ENCODE measurements at regions not wholly inside any gene's neighbourhood (a gene's known extent, or its start where the extent isn't known, plus 50 kb on each side); places are given as distances from the start of the nearest gene placed in this dataset.

DNA sequence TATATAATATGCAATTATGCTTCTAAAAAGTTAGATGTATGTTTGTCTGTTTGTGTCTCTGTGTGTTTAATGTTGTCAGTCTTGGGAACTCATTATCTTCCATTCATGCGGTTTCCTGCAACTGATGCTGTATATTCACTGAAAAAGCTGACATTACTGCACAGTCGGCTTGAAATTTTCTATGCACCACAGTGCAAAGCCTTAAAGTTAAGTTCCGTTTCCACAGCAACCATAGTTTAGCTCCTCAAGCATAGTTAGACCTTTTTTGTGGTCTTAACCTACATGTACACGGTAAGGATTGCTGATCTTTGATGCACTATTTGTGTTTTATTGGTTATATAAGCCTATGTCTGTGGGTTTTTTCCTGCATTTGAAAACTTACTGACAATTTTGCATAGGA, 309.4 kb downstream of the KCNC2 start:
- intact Hi-C loops (cut with DNase I; ENCODE audit: low total_unique reads), result no loop called here
- Histone ChIP-seq H3K9me3 (no peaks in the 10 kb centered on the region), H3K36me3 (ENCODE audit: low read depth, missing control alignments) (no peaks in the 10 kb centered on the region), H3K4me3 (no peak overlapping the region), H3K4me1 (no peaks in the 10 kb centered on the region), H3K27me3 (no peaks in the 10 kb centered on the region), H3K27ac (no peak overlapping the region)
- DNase-seq, result no peak
- 82 to 84% methylated on average over 4 of the region's 4 CpGs for WGBS, 2 donors
- TF ChIP-seq, protein P1, sequence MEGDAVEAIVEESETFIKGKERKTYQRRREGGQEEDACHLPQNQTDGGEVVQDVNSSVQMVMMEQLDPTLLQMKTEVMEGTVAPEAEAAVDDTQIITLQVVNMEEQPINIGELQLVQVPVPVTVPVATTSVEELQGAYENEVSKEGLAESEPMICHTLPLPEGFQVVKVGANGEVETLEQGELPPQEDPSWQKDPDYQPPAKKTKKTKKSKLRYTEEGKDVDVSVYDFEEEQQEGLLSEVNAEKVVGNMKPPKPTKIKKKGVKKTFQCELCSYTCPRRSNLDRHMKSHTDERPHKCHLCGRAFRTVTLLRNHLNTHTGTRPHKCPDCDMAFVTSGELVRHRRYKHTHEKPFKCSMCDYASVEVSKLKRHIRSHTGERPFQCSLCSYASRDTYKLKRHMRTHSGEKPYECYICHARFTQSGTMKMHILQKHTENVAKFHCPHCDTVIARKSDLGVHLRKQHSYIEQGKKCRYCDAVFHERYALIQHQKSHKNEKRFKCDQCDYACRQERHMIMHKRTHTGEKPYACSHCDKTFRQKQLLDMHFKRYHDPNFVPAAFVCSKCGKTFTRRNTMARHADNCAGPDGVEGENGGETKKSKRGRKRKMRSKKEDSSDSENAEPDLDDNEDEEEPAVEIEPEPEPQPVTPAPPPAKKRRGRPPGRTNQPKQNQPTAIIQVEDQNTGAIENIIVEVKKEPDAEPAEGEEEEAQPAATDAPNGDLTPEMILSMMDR (IDR thresholded peaks at IDR 0.05), result no peak
- no peak for TF ChIP-seq POLR2A (IDR thresholded peaks at IDR 0.05)

DNA sequence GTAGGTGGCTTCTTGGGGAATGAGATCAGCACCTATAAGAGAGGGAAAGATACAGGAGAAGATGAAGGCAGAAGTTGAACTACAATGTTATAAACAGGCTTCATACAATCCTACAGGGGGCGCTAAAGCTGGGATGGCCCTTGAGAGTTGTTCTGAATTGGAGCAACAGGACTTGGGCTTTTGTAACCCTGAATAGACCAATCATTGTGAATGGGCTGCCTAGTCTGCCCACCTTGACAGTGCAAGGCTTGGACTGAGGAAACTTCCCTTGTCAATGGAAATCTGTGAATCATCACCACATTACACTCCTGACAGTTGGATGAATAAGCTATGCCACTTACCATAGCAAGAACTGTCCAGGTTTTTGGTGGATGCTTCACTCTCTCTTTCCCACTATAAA, 306.1 kb downstream of the KCNC2 start:
- intact Hi-C loops (cut with DNase I; ENCODE audit: low total_unique reads), result no loop called here
- H3K27me3 ChIP-seq, result no peaks in the 10 kb centered on the region

DNA sequence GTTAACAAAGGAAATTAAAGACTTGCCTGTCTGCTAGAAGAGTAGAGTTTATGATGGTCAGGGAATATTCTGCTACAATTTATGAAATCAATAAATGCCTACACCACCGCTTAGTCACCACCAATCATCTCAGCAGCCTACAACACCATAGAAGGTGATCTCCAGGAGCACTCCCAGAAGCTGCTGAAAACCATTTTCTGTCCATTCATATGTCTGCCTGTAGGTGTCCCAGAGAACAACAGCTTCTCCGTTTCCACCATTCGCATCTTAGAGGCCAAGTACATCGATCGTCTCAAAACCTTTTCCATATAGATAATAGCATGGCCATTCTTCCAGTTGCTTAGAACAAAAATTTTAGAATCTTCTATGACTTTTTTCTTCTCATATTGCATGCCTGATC, 303.4 kb downstream of the KCNC2 start:
- WGBS, 2 donors, result 78 to 82% methylated on average over 5 of the region's 5 CpGs

More for the DNA sequence above, 306.1 kb downstream of the KCNC2 start:
- TF ChIP-seq POLR2A (IDR thresholded peaks at IDR 0.05), result no peak
- TF ChIP-seq, protein P1 (IDR thresholded peaks at IDR 0.05), result peak in 1 of 3 experiments; percentile 25
- no peaks in the 10 kb centered on the region for H3K9me3 ChIP-seq
- no peak overlapping the region for H3K27ac ChIP-seq
- WGBS, 2 donors, result 0 to 24% methylated on average over 1 of the region's 1 CpG
- DNase-seq, result no peak
- H3K4me1 ChIP-seq, result no peaks in the 10 kb centered on the region
- no peak overlapping the region for H3K4me3 ChIP-seq
- H3K36me3 ChIP-seq (ENCODE audit: low read depth, missing control alignments), result no peaks in the 10 kb centered on the region

DNA sequence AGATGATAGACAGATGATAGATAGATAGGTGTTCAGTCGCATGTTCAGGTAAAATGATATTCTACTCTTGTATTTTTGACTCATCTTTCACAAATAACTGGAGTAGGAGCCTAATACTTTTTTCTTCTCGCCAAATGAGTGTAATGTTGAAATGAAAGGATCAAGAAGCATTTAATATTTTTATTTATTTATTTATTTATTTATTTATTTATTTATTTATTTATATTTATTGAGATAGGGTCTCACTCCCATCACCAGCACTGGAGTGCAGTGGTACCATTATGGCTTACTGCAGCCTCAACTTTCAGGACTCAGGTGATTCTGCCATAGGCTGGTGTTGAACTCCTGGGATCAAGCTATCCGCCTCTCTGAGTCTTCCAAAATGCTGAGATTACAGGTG, 298.8 kb downstream of the KCNC2 start:
- WGBS, 2 donors, result 91 to 97% methylated on average over 3 of the region's 3 CpGs
- TF ChIP-seq POLR2A (IDR thresholded peaks at IDR 0.05), result no peak
- TF ChIP-seq, protein P1 (IDR thresholded peaks at IDR 0.05), result no peak

More for the DNA sequence above, 303.4 kb downstream of the KCNC2 start:
- TF ChIP-seq, protein P1 (IDR thresholded peaks at IDR 0.05), result no peak
- no peak for TF ChIP-seq POLR2A (IDR thresholded peaks at IDR 0.05)
- Histone ChIP-seq H3K4me3 (no peak overlapping the region), H3K27ac (no peak overlapping the region), H3K9me3 (no peaks in the 10 kb centered on the region), H3K36me3 (ENCODE audit: low read depth, missing control alignments) (no peaks in the 10 kb centered on the region), H3K27me3 (no peaks in the 10 kb centered on the region), H3K4me1 (no peaks in the 10 kb centered on the region)
- intact Hi-C loops (cut with DNase I; ENCODE audit: low total_unique reads), result no loop called here
- DNase-seq, result no peak

DNA sequence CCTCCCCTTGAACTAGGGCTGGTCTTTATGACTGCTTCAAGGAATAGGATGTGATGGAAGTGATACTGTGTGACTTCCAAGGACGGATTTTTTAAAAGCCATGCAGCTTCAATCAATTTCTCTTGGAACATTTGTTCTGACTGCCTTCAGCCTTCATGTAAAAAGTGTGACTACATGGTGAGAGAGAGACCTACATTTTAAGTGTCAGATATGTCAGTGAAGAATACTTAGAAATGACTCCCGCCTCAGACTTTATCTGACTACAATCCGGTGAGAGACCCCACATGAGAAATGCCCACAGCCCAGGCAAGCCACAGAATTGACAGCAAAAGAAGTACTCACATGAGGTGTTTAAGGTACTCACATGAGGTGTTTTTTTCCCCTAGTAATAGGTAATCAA, 295.3 kb downstream of the KCNC2 start:
- Histone ChIP-seq H3K27me3 (no peaks in the 10 kb centered on the region), H3K4me3 (no peak overlapping the region), H3K36me3 (ENCODE audit: low read depth, missing control alignments) (no peaks in the 10 kb centered on the region), H3K27ac (no peak overlapping the region), H3K9me3 (no peaks in the 10 kb centered on the region), H3K4me1 (no peaks in the 10 kb centered on the region)
- intact Hi-C loops (cut with DNase I; ENCODE audit: low total_unique reads), result no loop called here
- TF ChIP-seq POLR2A (IDR thresholded peaks at IDR 0.05), result no peak
- TF ChIP-seq, protein P1 (IDR thresholded peaks at IDR 0.05), result no peak
- 84 to 89% methylated on average over 2 to 3 of the region's 3 CpGs for WGBS, 2 donors
- DNase-seq, result no peak

More for the DNA sequence above, 298.8 kb downstream of the KCNC2 start:
- Histone ChIP-seq H3K9me3 (no peaks in the 10 kb centered on the region), H3K4me3 (no peak overlapping the region), H3K36me3 (ENCODE audit: low read depth, missing control alignments) (no peaks in the 10 kb centered on the region), H3K27ac (no peak overlapping the region), H3K4me1 (no peaks in the 10 kb centered on the region), H3K27me3 (no peaks in the 10 kb centered on the region)
- DNase-seq, result no peak
- intact Hi-C loops (cut with DNase I; ENCODE audit: low total_unique reads), result no loop called here

Data from testis (tissue), 2 donors.